SH-SY5Y (cell line): ENCODE measurements at regions not wholly inside any gene's neighbourhood (a gene's known extent, or its start where the extent isn't known, plus 50 kb on each side); places are given as distances from the start of the nearest gene placed in this dataset.

ENCODE experiments used
- GATA2 ChIP-seq: IDR thresholded peaks from 2 replicates; pipeline ENCODE4 v1.6.1; 2011; ENCODE audit warnings: mild to moderate bottlenecking, low read depth, low read length
- GATA3 ChIP-seq: IDR thresholded peaks from 2 replicates; pipeline ENCODE4 v1.6.1; 2011; ENCODE audit warnings: low read depth, mild to moderate bottlenecking, low read length, moderate library complexity

DNA sequence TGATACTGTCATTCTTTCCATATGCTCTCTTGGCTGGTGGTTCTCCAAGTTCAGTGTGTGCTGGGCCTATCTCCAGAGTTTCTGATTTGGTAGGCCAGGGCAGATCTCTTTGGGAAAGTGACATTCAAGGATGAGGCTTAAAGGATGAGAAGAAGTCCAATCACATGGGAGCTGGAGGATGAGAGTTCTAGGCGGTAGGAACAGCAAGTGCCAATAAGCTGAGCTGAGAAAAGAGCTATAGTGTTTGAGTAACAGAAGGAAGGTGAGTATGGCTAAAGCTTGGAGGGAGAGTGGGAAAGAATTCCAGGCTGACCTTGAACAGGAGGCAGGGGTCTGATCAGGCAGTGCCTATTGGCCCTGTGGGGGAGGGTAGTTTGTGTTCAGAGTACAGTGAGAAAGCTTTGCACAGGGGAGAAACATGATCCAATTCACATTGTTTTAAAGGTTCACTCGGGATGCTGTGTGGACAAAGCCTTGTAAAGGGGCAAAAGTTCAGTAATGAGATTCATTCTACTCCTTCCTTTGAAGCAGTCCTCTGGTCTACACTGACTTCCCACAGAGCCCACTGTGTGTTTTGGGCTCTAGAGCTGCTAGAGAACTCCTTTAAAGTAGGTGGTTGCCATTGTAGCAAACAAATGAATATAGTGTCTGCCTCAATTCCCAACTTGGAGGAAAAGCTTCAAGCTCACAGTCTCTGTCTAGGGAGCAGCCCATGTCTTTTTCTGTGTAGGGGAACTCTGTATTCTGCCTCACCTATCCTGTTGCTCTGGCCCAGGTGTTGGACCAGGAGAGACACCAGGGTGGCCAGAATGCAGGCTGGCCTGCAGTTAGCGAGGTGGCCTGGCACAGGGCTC, 81.8 kb downstream of the FASTKD2 start:
- no peak for TF ChIP-seq GATA2
- no peak for TF ChIP-seq GATA3
